Fibroblast of lung (primary cell): ENCODE measurements at regions not wholly inside any gene's neighbourhood (a gene's known extent, or its start where the extent isn't known, plus 50 kb on each side); places are given as distances from the start of the nearest gene placed in this dataset.

ENCODE experiments used
- EZH2 ChIP-seq: IDR thresholded peaks from 2 replicates; pipeline ENCODE4 v1.5.1; 2012; ENCODE audit warnings: low read length, control low read depth, mild to moderate bottlenecking; ENCODE audit errors: missing control alignments
- TF ChIP-seq, protein P1 (sequence below), 2 donors: IDR thresholded peaks in 1 of 2; conservative IDR thresholded peaks in 1 of 2; 1 replicate in 1 of 2; 2 replicates in 1 of 2; pipeline ENCODE4 v1.5.1; 2011 to 2012; ENCODE audit warnings: low read length in 2 of 2, control low read depth in 1 of 2, inconsistent platforms in 1 of 2, low read depth in 1 of 2, mild to moderate bottlenecking in 1 of 2

DNA sequence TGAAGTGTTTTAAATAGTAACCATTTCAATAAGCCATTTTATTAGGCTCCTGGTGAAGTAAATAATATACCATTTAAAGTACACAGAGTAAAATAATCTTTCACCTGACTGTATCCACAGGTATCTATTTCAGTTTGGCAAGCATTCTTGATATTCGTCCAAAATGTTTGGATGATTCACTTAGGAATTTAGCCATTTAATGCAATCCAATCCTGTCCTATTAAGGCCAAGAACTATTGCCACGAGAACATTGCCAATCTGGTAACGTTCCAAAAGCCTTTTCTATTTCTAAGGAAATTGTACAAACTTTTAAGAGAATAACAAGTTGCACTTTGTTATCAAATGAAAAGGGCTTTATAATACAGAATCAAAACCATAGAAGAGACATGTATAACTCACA lies 209.8 kb upstream of the THRB start:
- TF ChIP-seq, protein P1, sequence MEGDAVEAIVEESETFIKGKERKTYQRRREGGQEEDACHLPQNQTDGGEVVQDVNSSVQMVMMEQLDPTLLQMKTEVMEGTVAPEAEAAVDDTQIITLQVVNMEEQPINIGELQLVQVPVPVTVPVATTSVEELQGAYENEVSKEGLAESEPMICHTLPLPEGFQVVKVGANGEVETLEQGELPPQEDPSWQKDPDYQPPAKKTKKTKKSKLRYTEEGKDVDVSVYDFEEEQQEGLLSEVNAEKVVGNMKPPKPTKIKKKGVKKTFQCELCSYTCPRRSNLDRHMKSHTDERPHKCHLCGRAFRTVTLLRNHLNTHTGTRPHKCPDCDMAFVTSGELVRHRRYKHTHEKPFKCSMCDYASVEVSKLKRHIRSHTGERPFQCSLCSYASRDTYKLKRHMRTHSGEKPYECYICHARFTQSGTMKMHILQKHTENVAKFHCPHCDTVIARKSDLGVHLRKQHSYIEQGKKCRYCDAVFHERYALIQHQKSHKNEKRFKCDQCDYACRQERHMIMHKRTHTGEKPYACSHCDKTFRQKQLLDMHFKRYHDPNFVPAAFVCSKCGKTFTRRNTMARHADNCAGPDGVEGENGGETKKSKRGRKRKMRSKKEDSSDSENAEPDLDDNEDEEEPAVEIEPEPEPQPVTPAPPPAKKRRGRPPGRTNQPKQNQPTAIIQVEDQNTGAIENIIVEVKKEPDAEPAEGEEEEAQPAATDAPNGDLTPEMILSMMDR (conservative IDR thresholded peaks at IDR 0.05 in 1 of 2, IDR thresholded peaks at IDR 0.05 in 1 of 2; ENCODE audit: low read depth in 1 of 2, low read length in 2 of 2) = no peak
- no peak for TF ChIP-seq EZH2
